DOHH2 (cell line): ENCODE measurements at regions not wholly inside any gene's neighbourhood (a gene's known extent, or its start where the extent isn't known, plus 50 kb on each side); places are given as distances from the start of the nearest gene placed in this dataset.

Experiments used
- H3F3A ChIP-seq: fragments of 200-600 bp; sonication (generic), shearing (Covaris generic); 2 replicates; pipeline ENCODE4 v1.6.0; 2016; ENCODE audit warnings: antibody characterized with exemption, mild to moderate bottlenecking; ENCODE audit not compliant: control insufficient read depth, insufficient read depth
- H3K27ac ChIP-seq: fragments of 200-600 bp; sonication (generic); 2 replicates; pipeline ENCODE4 v1.5.1; 2014; ENCODE audit warnings: low read depth, mild to moderate bottlenecking, low read length, moderate library complexity
- H3K27me3 ChIP-seq: fragments of 200-600 bp; sonication (generic); 2 replicates; pipeline ENCODE4 v1.6.1; 2014; ENCODE audit warnings: mild to moderate bottlenecking, low read length, mixed read lengths; ENCODE audit not compliant: control insufficient read depth
- H3K36me3 ChIP-seq: fragments of 200-600 bp; sonication (generic); 2 replicates; pipeline ENCODE4 v1.6.1; 2014; ENCODE audit warnings: mild to moderate bottlenecking, low read length, moderate library complexity, mixed read lengths; ENCODE audit not compliant: control insufficient read depth
- H3K4me1 ChIP-seq: fragments of 200-600 bp; sonication (generic); 2 replicates; pipeline ENCODE4 v1.6.1; 2014; ENCODE audit warnings: mild to moderate bottlenecking, low read length, mixed read lengths; ENCODE audit not compliant: control insufficient read depth
- H3K4me2 ChIP-seq: fragments of 200-600 bp; sonication (generic); 2 replicates; pipeline ENCODE4 v1.6.0; 2014; ENCODE audit warnings: mild to moderate bottlenecking, low read length, moderate library complexity
- H3K4me3 ChIP-seq: fragments of 200-600 bp; sonication (generic); 2 replicates; pipeline ENCODE4 v1.5.1; 2014; ENCODE audit warnings: mild to moderate bottlenecking, low read length, mixed read lengths
- H3K79me2 ChIP-seq: fragments of 200-600 bp; sonication (generic); 2 replicates; pipeline ENCODE4 v1.6.1; 2014; ENCODE audit warnings: mild to moderate bottlenecking, low read length, mixed read lengths; ENCODE audit not compliant: control insufficient read depth
- H3K9me2 ChIP-seq: fragments of 200-600 bp; sonication (generic); replicated peaks from 2 replicates; pipeline ENCODE4 v1.6.1; 2014; ENCODE audit warnings: mild to moderate bottlenecking, low read length, mixed read lengths; ENCODE audit not compliant: control insufficient read depth
- H3K9me3 ChIP-seq: fragments of 200-600 bp; sonication (generic); 2 replicates; pipeline ENCODE4 v1.6.1; 2014; ENCODE audit warnings: antibody characterized with exemption, low read length, mixed read lengths; ENCODE audit not compliant: control insufficient read depth, insufficient read depth
- H4K20me1 ChIP-seq: fragments of 200-600 bp; sonication (generic); 2 replicates; pipeline ENCODE4 v1.6.0; 2014; ENCODE audit warnings: low read depth, mild to moderate bottlenecking, antibody characterized with exemption, low read length, moderate library complexity; ENCODE audit not compliant: control insufficient read depth, insufficient read depth
- CTCF ChIP-seq: fragments of 200-600 bp; sonication (generic); IDR thresholded peaks from one replicate; pipeline ENCODE4 v1.5.1; 2014; ENCODE audit warnings: antibody characterized with exemption, mild to moderate bottlenecking, low read depth, low read length; ENCODE audit not compliant: poor library complexity, severe bottlenecking
- EZH2phosphoT487 ChIP-seq: fragments of 200-600 bp; sonication (generic); IDR thresholded peaks from 2 replicates; pipeline ENCODE4 v1.6.1; 2017; ENCODE audit warnings: borderline replicate concordance, mild to moderate bottlenecking, antibody characterized with exemption, low read length, moderate library complexity, mixed read lengths

GRCh38 chr14:96931751-96932150, 134.6 kb downstream of the VRK1 start:
- TF ChIP-seq CTCF (no peak), EZH2phosphoT487 (no peak)
- Histone ChIP-seq H3K9me2 (no peaks in the 10 kb centered on the region), H4K20me1 (no peaks in the 10 kb centered on the region), H3K4me1 (no peaks in the 10 kb centered on the region), H3F3A (no peaks in the 10 kb centered on the region), H3K27me3 (no peaks in the 10 kb centered on the region), H3K9me3 (no peaks in the 10 kb centered on the region), H3K27ac (no peak overlapping the region), H3K4me3 (no peak overlapping the region), H3K36me3 (no peaks in the 10 kb centered on the region), H3K79me2 (no peaks in the 10 kb centered on the region), H3K4me2 (no peak overlapping the region)

- no peak overlapping the region for H3K27ac ChIP-seq
- no peaks in the 10 kb centered on the region for H3K9me3 ChIP-seq
- no peaks in the 10 kb centered on the region for H3K27me3 ChIP-seq
- TF ChIP-seq EZH2phosphoT487 (no peak), CTCF (no peak)
- H3K4me2 ChIP-seq, result no peak overlapping the region
- H3K4me3 ChIP-seq, result no peak overlapping the region
- H4K20me1 ChIP-seq, result no peaks in the 10 kb centered on the region
- H3K9me2 ChIP-seq, result no peaks in the 10 kb centered on the region
- H3K4me1 ChIP-seq, result no peaks in the 10 kb centered on the region
- H3K79me2 ChIP-seq, result no peaks in the 10 kb centered on the region
- H3F3A ChIP-seq, result no peaks in the 10 kb centered on the region
- H3K36me3 ChIP-seq, result no peaks in the 10 kb centered on the region
These were observed 137.6 kb downstream of the VRK1 start for GRCh38 chr14:96934638-96935330.

DNA sequence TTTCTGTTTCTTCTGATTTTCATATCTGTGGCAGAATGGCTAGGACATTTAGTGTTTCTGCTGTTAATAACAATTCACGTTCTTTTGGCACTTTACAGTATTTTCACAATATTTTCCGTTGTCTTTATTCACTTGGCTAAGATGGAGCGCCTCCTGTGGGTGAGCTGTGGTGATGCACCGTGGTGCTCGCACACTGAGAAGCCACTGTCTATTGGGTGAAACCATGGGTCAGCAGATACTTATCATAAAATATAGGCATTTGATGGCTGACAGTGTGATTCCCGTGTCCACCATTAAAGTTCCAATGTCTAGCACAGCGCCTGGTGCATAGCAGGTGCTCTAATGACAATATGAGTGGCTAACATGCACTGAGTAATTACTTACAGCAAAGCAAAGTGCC, 141.8 kb downstream of the VRK1 start:
- Histone ChIP-seq H3F3A (no peaks in the 10 kb centered on the region), H3K27me3 (no peaks in the 10 kb centered on the region)

More for the DNA sequence above, 141.8 kb downstream of the VRK1 start:
- no peaks in the 10 kb centered on the region for H3K4me1 ChIP-seq
- no peaks in the 10 kb centered on the region for H3K36me3 ChIP-seq
- no peaks in the 10 kb centered on the region for H3K79me2 ChIP-seq
- H3K4me2 ChIP-seq, result no peak overlapping the region
- no peaks in the 10 kb centered on the region for H3K9me3 ChIP-seq
- no peaks in the 10 kb centered on the region for H3K9me2 ChIP-seq
- H3K27ac ChIP-seq, result no peak overlapping the region
- TF ChIP-seq EZH2phosphoT487 (no peak), CTCF (peak; percentile 57)
- no peaks in the 10 kb centered on the region for H4K20me1 ChIP-seq
- no peak overlapping the region for H3K4me3 ChIP-seq
